H1 (cell line): ENCODE measurements at regions not wholly inside any gene's neighbourhood (a gene's known extent, or its start where the extent isn't known, plus 50 kb on each side); places are given as distances from the start of the nearest gene placed in this dataset.

Source experiments
- CTCF ChIA-PET: fragments of 300-600 bp; sonication (Branson Sonifier 250); formaldehyde crosslinking; loops from one replicate; lab custom pipeline; 2021; ENCODE audit not compliant: partially characterized antibody; lab: Charles Lee
- POLR2A ChIA-PET: fragments of 300-600 bp; sonication (Branson Sonifier 250); formaldehyde crosslinking; loops from one replicate; lab custom pipeline; 2021; ENCODE audit warnings: inconsistent platforms; ENCODE audit not compliant: partially characterized antibody; lab: Charles Lee
- DNase-seq, 2 experiments: peaks; one replicate each; pipeline versions ENCODE4 v3.0.0 to v3.0.0-alpha.2; 2010 to 2022; ENCODE audit warnings: low spot score in 2 of 2, low read depth in 1 of 2, mixed read lengths in 1 of 2
- FAIRE-seq: peaks from 2 replicates; lab custom pipeline; 2011; peaks lifted over from hg19 to GRCh38; lab: Jason Lieb, UNC
- H2AFZ ChIP-seq: 2 replicates; pipeline ENCODE4 v1.8.1; 2012; ENCODE audit warnings: low read length, inconsistent platforms
- H2AK5ac ChIP-seq: 2 replicates; pipeline ENCODE4 v1.6.1; 2013; ENCODE audit warnings: low read depth, low read length
- H2BK120ac ChIP-seq: replicated peaks from 2 replicates; pipeline ENCODE3; 2013; ENCODE audit warnings: low read depth, low read length, inconsistent platforms
- H2BK12ac ChIP-seq: 2 replicates; pipeline ENCODE4 v1.6.1; 2013; ENCODE audit warnings: low read depth, low read length
- H2BK15ac ChIP-seq: 2 replicates; pipeline ENCODE4 v1.6.1; 2013; ENCODE audit warnings: low read length
- H2BK20ac ChIP-seq: 2 replicates; pipeline ENCODE4 v1.6.1; 2013; ENCODE audit warnings: low read length
- H2BK5ac ChIP-seq: 2 replicates; pipeline ENCODE4 v1.6.1; 2013; ENCODE audit warnings: low read depth, low read length
- H3K14ac ChIP-seq: 2 replicates; pipeline ENCODE4 v1.6.1; 2013; ENCODE audit warnings: inconsistent platforms; ENCODE audit not compliant: insufficient read length
- H3K18ac ChIP-seq: 2 replicates; pipeline ENCODE4 v1.6.1; 2013; ENCODE audit warnings: low read length; ENCODE audit errors: extremely low read depth
- H3K23ac ChIP-seq: 2 replicates; pipeline ENCODE4 v1.6.1; 2013; ENCODE audit warnings: inconsistent platforms; ENCODE audit not compliant: insufficient read length
- H3K23me2 ChIP-seq: 2 replicates; pipeline ENCODE4 v1.6.1; 2013; ENCODE audit warnings: low read depth, low read length
- H3K27ac ChIP-seq: 2 replicates; pipeline ENCODE4 v1.6.1; 2011; ENCODE audit warnings: low read depth, low read length, inconsistent platforms
- H3K27me3 ChIP-seq, 4 experiments: replicated peaks in 1 of 4; 1 replicate in 1 of 4; 2 replicates in 3 of 4; pipeline versions ENCODE4 v1.6.1 to v1.8.1; 2011 to 2013; ENCODE audit warnings: low read length in 3 of 4, mild to moderate bottlenecking in 3 of 4, inconsistent platforms in 2 of 4, mixed read lengths in 2 of 4, moderate library complexity in 1 of 4; ENCODE audit not compliant: control insufficient read depth in 3 of 4, insufficient read depth in 3 of 4; ENCODE audit errors: extremely low read depth in 1 of 4
- H3K36me3 ChIP-seq, 4 experiments: 2 replicates each; pipeline versions ENCODE4 v1.6.1 to v1.8.1; 2011 to 2013; ENCODE audit warnings: mild to moderate bottlenecking in 4 of 4, low read length in 3 of 4, moderate library complexity in 2 of 4, control low read depth in 1 of 4, inconsistent platforms in 1 of 4; ENCODE audit not compliant: insufficient read depth in 4 of 4, control insufficient read depth in 2 of 4
- H3K4ac ChIP-seq: replicated peaks from 2 replicates; pipeline ENCODE3; 2013; ENCODE audit warnings: low read length, low read depth, mixed read lengths, inconsistent platforms; ENCODE audit not compliant: insufficient read length
- H3K4me1 ChIP-seq, 4 experiments: replicated peaks in 1 of 4; 1 replicate in 1 of 4; 2 replicates in 3 of 4; pipeline versions ENCODE4 v1.6.1 to v1.8.1; 2011 to 2013; ENCODE audit warnings: low read length in 3 of 4, inconsistent platforms in 2 of 4, mixed read lengths in 1 of 4; ENCODE audit not compliant: insufficient read depth in 4 of 4, control insufficient read depth in 3 of 4
- H3K4me2 ChIP-seq, 2 experiments: 2 replicates each; pipeline versions ENCODE4 v1.6.1 to v1.8.1; 2011 to 2013; ENCODE audit warnings: low read depth in 2 of 2, low read length in 2 of 2, control low read depth in 1 of 2, inconsistent platforms in 1 of 2, mild to moderate bottlenecking in 1 of 2; ENCODE audit not compliant: insufficient read depth in 1 of 2
- H3K4me3 ChIP-seq, 4 experiments: fragments of 200-600, 300-600 bp in 1 of 4; sonication (generic), shearing (Covaris generic), sonication (Bioruptor Twin) in 1 of 4; 2 replicates each; pipeline versions ENCODE4 v1.5.1 to v1.8.1; 2011 to 2016; ENCODE audit warnings: low read length in 4 of 4, low read depth in 3 of 4, control low read depth in 2 of 4, inconsistent platforms in 2 of 4, mild to moderate bottlenecking in 2 of 4, mixed read lengths in 1 of 4, moderate library complexity in 1 of 4; ENCODE audit not compliant: insufficient read depth in 2 of 4; ENCODE audit errors: extremely low read depth in 1 of 4
- H3K56ac ChIP-seq: replicated peaks from 2 replicates; pipeline ENCODE3; 2013; ENCODE audit warnings: low read depth, mild to moderate bottlenecking, mixed read lengths, low read length, inconsistent platforms; ENCODE audit not compliant: insufficient read length
- H3K79me1 ChIP-seq: 2 replicates; pipeline ENCODE4 v1.6.1; 2013; ENCODE audit warnings: low read depth, low read length, control low read depth
- H3K79me2 ChIP-seq, 2 experiments: 2 replicates each; pipeline versions ENCODE4 v1.6.1 to v1.8.1; 2012 to 2013; ENCODE audit warnings: low read length in 2 of 2, mild to moderate bottlenecking in 2 of 2, inconsistent platforms in 1 of 2; ENCODE audit not compliant: insufficient read depth in 2 of 2, control insufficient read depth in 1 of 2
- H3K9ac ChIP-seq, 4 experiments: replicated peaks in 1 of 4; 1 replicate in 1 of 4; 2 replicates in 3 of 4; pipeline versions ENCODE4 v1.6.1 to v1.8.1; 2011 to 2013; ENCODE audit warnings: low read depth in 3 of 4, low read length in 3 of 4, control low read depth in 2 of 4, mild to moderate bottlenecking in 2 of 4, moderate library complexity in 2 of 4, inconsistent platforms in 1 of 4; ENCODE audit errors: extremely low read depth in 1 of 4
- H3K9me3 ChIP-seq, 2 experiments: 2 replicates each; pipeline versions ENCODE4 v1.6.1 to v1.8.1; 2012 to 2013; ENCODE audit warnings: mild to moderate bottlenecking in 2 of 2, moderate library complexity in 2 of 2, control low read depth in 1 of 2, inconsistent platforms in 1 of 2, low read depth in 1 of 2, low read length in 1 of 2, mixed read lengths in 1 of 2; ENCODE audit not compliant: insufficient read depth in 2 of 2
- H4K20me1 ChIP-seq, 2 experiments: replicated peaks in 1 of 2; 2 replicates each; pipeline versions ENCODE3 to v1.8.1; 2011 to 2013; ENCODE audit warnings: inconsistent platforms in 2 of 2, low read length in 2 of 2, mild to moderate bottlenecking in 1 of 2; ENCODE audit not compliant: insufficient read depth in 2 of 2, control insufficient read depth in 1 of 2
- H4K5ac ChIP-seq: 2 replicates; pipeline ENCODE4 v1.6.1; 2013; ENCODE audit warnings: low read length, low read depth, mixed read lengths, inconsistent platforms; ENCODE audit not compliant: insufficient read length
- H4K8ac ChIP-seq: 2 replicates; pipeline ENCODE4 v1.8.0; 2013; ENCODE audit warnings: mild to moderate bottlenecking, moderate library complexity, low read length, inconsistent platforms; ENCODE audit not compliant: insufficient read depth; ENCODE audit errors: extremely low read depth
- H4K91ac ChIP-seq: replicated peaks from 2 replicates; pipeline ENCODE3; 2013; ENCODE audit warnings: low read length, mixed read lengths, inconsistent platforms; ENCODE audit not compliant: insufficient read length
- ATF3 ChIP-seq: IDR thresholded peaks from 2 replicates; pipeline ENCODE4 v1.6.1; 2011; ENCODE audit warnings: low read depth, mild to moderate bottlenecking, low read length; ENCODE audit not compliant: insufficient read depth
- CBX8 ChIP-seq: fragments of 300-800, 300-1000 bp; sonication (generic); IDR thresholded peaks from 2 replicates; pipeline ENCODE4 v1.7.1; 2016; ENCODE audit warnings: low read depth, low read length, borderline replicate concordance
- CTBP2 ChIP-seq: IDR thresholded peaks from 2 replicates; pipeline ENCODE4 v1.7.0; 2011; ENCODE audit warnings: borderline replicate concordance, mild to moderate bottlenecking, moderate library complexity, mixed read lengths, low read length; ENCODE audit not compliant: insufficient read depth, insufficient read length
- GTF2F1 ChIP-seq: IDR thresholded peaks from 2 replicates; pipeline ENCODE4 v1.6.1; 2012; ENCODE audit warnings: low read depth, low read length, improper control_type of control experiment, borderline replicate concordance
- HDAC6 ChIP-seq: IDR thresholded peaks from one replicate; pipeline ENCODE4 v1.7.1; 2012; ENCODE audit warnings: low read depth, mild to moderate bottlenecking, inconsistent platforms, low read length, moderate library complexity
- NANOG ChIP-seq: IDR thresholded peaks from 2 replicates; pipeline ENCODE4 v1.6.1; 2011; ENCODE audit warnings: low read length, low read depth, mild to moderate bottlenecking, inconsistent platforms; ENCODE audit not compliant: insufficient read depth, poor library complexity, severe bottlenecking
- NRF1 ChIP-seq: IDR thresholded peaks from 2 replicates; pipeline ENCODE4 v1.6.1; 2011; ENCODE audit warnings: mild to moderate bottlenecking, low read depth, low read length, improper control_type of control experiment
- RAD21 ChIP-seq, 2 experiments: IDR thresholded peaks in 1 of 2; conservative IDR thresholded peaks in 1 of 2; 2 replicates each; pipeline ENCODE4 v1.6.1; 2011; ENCODE audit warnings: low read depth in 2 of 2, low read length in 2 of 2, improper control_type of control experiment in 1 of 2, inconsistent platforms in 1 of 2, mild to moderate bottlenecking in 1 of 2, moderate library complexity in 1 of 2
- SIN3A ChIP-seq, 2 experiments: IDR thresholded peaks in 1 of 2; conservative IDR thresholded peaks in 1 of 2; 2 replicates each; pipeline ENCODE4 v1.6.1; 2011 to 2012; ENCODE audit warnings: low read length in 2 of 2, improper control_type of control experiment in 1 of 2, low read depth in 1 of 2, mild to moderate bottlenecking in 1 of 2
- SRF ChIP-seq: IDR thresholded peaks from 2 replicates; pipeline ENCODE4 v1.6.1; 2011; ENCODE audit warnings: mild to moderate bottlenecking, low read depth, low read length, moderate library complexity
- WGBS, 2 experiments: shearing (Covaris generic) in 1 of 2; methylation state at CpG; one replicate each; pipeline versions ENCODE4 v1.1.6 to v1.1.7; 2013 to 2015; ENCODE audit warnings: low lambda C conversion rate in 2 of 2, mixed read lengths in 2 of 2, inconsistent platforms in 1 of 2, low coverage in 1 of 2, missing lambda C conversion rate in 1 of 2; ENCODE audit not compliant: insufficient replicate concordance in 2 of 2, insufficient coverage in 1 of 2, insufficient read length in 1 of 2; ENCODE audit errors: extremely low coverage in 1 of 2, missing lambda C conversion rate in 1 of 2; 5-methylcytosine and 5-hydroxymethylcytosine counted together

DNA sequence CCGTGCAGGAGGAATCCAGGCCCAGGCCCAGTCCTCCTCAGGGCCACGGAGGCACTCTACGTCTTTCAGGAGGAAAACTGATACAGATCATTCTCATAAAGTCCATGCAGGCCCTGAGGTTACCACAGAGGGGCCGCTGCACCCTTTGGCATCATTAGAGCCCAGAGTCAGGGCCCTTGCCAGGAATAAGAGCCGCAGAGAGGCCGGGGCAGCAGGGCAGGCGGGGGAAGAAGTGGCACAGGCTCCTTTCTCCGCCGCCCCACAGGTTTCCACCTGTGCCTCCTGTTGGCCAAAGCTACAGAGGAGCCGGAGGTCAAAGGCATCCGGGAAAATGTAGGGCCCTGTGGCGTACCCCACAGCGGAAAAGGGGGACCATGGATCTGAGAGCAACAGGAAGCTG lies 366.6 kb upstream of the SHH start:
- H3K79me1 ChIP-seq: no peaks in the 10 kb centered on the region
- no peak overlapping the region for H2BK20ac ChIP-seq
- WGBS, 2 experiments: 92% methylated on average over 11 of the region's 13 CpGs; no CpG with 5 or more reads in 1 of the 2 experiments
- no peak overlapping the region for H2BK15ac ChIP-seq
- H3K23me2 ChIP-seq: no peaks in the 10 kb centered on the region
- no peak overlapping the region for H3K9ac ChIP-seq
- no peak overlapping the region for H3K4me2 ChIP-seq
- H3K56ac ChIP-seq: no peak overlapping the region
- no peak overlapping the region for H3K18ac ChIP-seq
- POLR2A ChIA-PET: no interaction called here
- no peak overlapping the region for H2AK5ac ChIP-seq
- H3K27me3 ChIP-seq: no peaks in the 10 kb centered on the region; a peak in 1 of 7 replicates
- no peak overlapping the region for H4K8ac ChIP-seq
- no peak overlapping the region for H3K23ac ChIP-seq
- no peak overlapping the region for H2AFZ ChIP-seq
- H3K4me1 ChIP-seq: no peaks in the 10 kb centered on the region
- no peaks in the 10 kb centered on the region for H3K79me2 ChIP-seq
- no peak overlapping the region for H3K4ac ChIP-seq
- CTCF ChIA-PET: interaction anchor here (1.2 kb wide), 1 partner anchor 22 kb away, joined by 3 read pairs; no protein-coding TSS in a partner anchor
- H4K91ac ChIP-seq: no peak overlapping the region
- no peak overlapping the region for H2BK120ac ChIP-seq
- FAIRE-seq: no peak
- no peak overlapping the region for H2BK5ac ChIP-seq
- H4K5ac ChIP-seq: no peak overlapping the region
- no peak for DNase-seq
- no peak overlapping the region for H2BK12ac ChIP-seq
- H3K14ac ChIP-seq: no peak overlapping the region
- H3K9me3 ChIP-seq: no peaks in the 10 kb centered on the region
- H4K20me1 ChIP-seq: no peaks in the 10 kb centered on the region
- no peak overlapping the region for H3K4me3 ChIP-seq
- H3K27ac ChIP-seq: no peak overlapping the region
- no peaks in the 10 kb centered on the region for H3K36me3 ChIP-seq
- TF ChIP-seq CBX8 (no peak), NRF1 (no peak), GTF2F1 (no peak), RAD21 (IDR thresholded peaks at IDR 0.05 in 1 of 2, conservative IDR thresholded peaks at IDR 0.05 in 1 of 2; ENCODE audit: low read depth in 2 of 2, low read length in 2 of 2) (no peak), HDAC6 (no peak), NANOG (no peak), CTBP2 (no peak), SIN3A (conservative IDR thresholded peaks at IDR 0.05 in 1 of 2, IDR thresholded peaks at IDR 0.05 in 1 of 2; ENCODE audit: low read depth in 1 of 2, low read length in 2 of 2) (no peak), ATF3 (no peak), SRF (no peak)
